Testis (tissue), 2 donors: ENCODE measurements at regions not wholly inside any gene's neighbourhood (a gene's known extent, or its start where the extent isn't known, plus 50 kb on each side); places are given as distances from the start of the nearest gene placed in this dataset.

Source experiments
- POLR2A ChIP-seq: fragments of 450-650 bp; IDR thresholded peaks from one replicate; pipeline ENCODE4 v1.6.1; 2017; ENCODE audit warnings: antibody characterized with exemption, mild to moderate bottlenecking, moderate library complexity
- TF ChIP-seq, protein P1 (sequence below), 3 experiments: fragments of 450-650 bp in 2 of 3; fragments of 200-600 bp in 1 of 3; sonication (generic) in 1 of 3; IDR thresholded peaks; one replicate each; pipeline ENCODE4 v1.5.1; 2016 to 2019; ENCODE audit warnings: antibody characterized with exemption in 3 of 3, mild to moderate bottlenecking in 2 of 3, moderate library complexity in 1 of 3

GRCh38 chr12:46553911-46554310 is 181.3 kb upstream of the SLC38A2 start:
- no peak for TF ChIP-seq POLR2A
- TF ChIP-seq, protein P1, sequence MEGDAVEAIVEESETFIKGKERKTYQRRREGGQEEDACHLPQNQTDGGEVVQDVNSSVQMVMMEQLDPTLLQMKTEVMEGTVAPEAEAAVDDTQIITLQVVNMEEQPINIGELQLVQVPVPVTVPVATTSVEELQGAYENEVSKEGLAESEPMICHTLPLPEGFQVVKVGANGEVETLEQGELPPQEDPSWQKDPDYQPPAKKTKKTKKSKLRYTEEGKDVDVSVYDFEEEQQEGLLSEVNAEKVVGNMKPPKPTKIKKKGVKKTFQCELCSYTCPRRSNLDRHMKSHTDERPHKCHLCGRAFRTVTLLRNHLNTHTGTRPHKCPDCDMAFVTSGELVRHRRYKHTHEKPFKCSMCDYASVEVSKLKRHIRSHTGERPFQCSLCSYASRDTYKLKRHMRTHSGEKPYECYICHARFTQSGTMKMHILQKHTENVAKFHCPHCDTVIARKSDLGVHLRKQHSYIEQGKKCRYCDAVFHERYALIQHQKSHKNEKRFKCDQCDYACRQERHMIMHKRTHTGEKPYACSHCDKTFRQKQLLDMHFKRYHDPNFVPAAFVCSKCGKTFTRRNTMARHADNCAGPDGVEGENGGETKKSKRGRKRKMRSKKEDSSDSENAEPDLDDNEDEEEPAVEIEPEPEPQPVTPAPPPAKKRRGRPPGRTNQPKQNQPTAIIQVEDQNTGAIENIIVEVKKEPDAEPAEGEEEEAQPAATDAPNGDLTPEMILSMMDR (IDR thresholded peaks at IDR 0.05) = no peak
